ENCODE measurements at regions not wholly inside any gene's neighbourhood (a gene's known extent, or its start where the extent isn't known, plus 50 kb on each side); places are given as distances from the start of the nearest gene placed in this dataset.

- no peak for TF ChIP-seq CTCF (conservative IDR thresholded peaks at IDR 0.05; ENCODE audit: low read depth, low read length)
- TF ChIP-seq EZH2phosphoT487 (IDR thresholded peaks at IDR 0.05; ENCODE audit: borderline replicate concordance, low read length) = no peak
These were observed 1458.0 kb downstream of the OLFM4 start for GRCh38 chr13:54486421-54487166.

All from PC-3 (cell line).